Neutrophil (primary cell): ENCODE measurements at regions not wholly inside any gene's neighbourhood (a gene's known extent, or its start where the extent isn't known, plus 50 kb on each side); places are given as distances from the start of the nearest gene placed in this dataset.

Source experiments
- H3K27ac ChIP-seq: fragments of 200-600 bp; sonication (generic); 2 replicates; pipeline ENCODE4 v1.5.1; 2016; ENCODE audit warnings: mild to moderate bottlenecking, moderate library complexity
- H3K27me3 ChIP-seq: fragments of 200-600 bp; sonication (generic); 2 replicates; pipeline ENCODE4 v1.6.0; 2016; ENCODE audit warnings: mild to moderate bottlenecking
- H3K36me3 ChIP-seq: fragments of 200-600 bp; sonication (generic); 2 replicates; pipeline ENCODE4 v1.5.1; 2017
- H3K4me1 ChIP-seq, 2 experiments: fragments of 200-600 bp in 1 of 2; sonication (generic) in 1 of 2; 1 replicate in 1 of 2; 2 replicates in 1 of 2; pipeline versions ENCODE4 v1.5.1 to v1.6.1; 2013 to 2016; ENCODE audit warnings: low read depth in 1 of 2, low read length in 1 of 2, mild to moderate bottlenecking in 1 of 2, moderate library complexity in 1 of 2; ENCODE audit not compliant: control insufficient read depth in 1 of 2, insufficient read depth in 1 of 2
- H3K4me3 ChIP-seq, 2 experiments: fragments of 200-600 bp in 1 of 2; sonication (generic) in 1 of 2; 1 replicate in 1 of 2; 2 replicates in 1 of 2; pipeline ENCODE4 v1.5.1; 2013 to 2016; ENCODE audit warnings: low read depth in 1 of 2, low read length in 1 of 2, mild to moderate bottlenecking in 1 of 2, moderate library complexity in 1 of 2
- H3K9me3 ChIP-seq: fragments of 200-600 bp; sonication (generic); 2 replicates; pipeline ENCODE4 v1.5.1; 2016
- CTCF ChIP-seq: fragments of 200-600 bp; sonication (generic); IDR thresholded peaks from 2 replicates; pipeline ENCODE4 v1.5.1; 2016; ENCODE audit warnings: antibody characterized with exemption

GRCh38 chr9:87085073-87085472, 137.8 kb upstream of the GAS1 start:
- H3K9me3 ChIP-seq = no peaks in the 10 kb centered on the region
- no peak for TF ChIP-seq CTCF
- no peak overlapping the region for H3K4me3 ChIP-seq
- no peak overlapping the region for H3K27ac ChIP-seq
- H3K27me3 ChIP-seq = no peaks in the 10 kb centered on the region
- no peaks in the 10 kb centered on the region for H3K36me3 ChIP-seq
- no peaks in the 10 kb centered on the region for H3K4me1 ChIP-seq

DNA sequence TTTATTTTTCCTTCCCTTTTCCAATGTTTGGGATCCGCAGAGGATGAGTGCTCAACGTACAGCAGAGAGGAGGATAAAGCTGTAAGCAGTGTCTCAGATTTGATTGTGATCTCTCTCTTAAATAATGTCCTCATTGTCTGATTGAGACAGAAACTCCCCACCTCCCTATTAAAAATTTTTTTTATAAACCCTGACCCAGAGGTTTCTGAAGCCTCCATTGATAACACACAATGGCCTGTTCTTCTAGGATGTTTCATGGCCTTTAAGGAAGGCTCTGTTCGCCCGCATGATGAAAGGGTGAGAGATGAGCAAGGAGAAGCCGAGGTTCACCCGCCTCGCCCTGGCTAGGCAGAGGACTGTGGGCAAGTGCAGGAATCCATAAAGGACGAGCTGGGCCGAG, 138.2 kb upstream of the GAS1 start:
- TF ChIP-seq CTCF = no peak
- Histone ChIP-seq H3K4me3 (no peak overlapping the region), H3K27me3 (no peaks in the 10 kb centered on the region), H3K27ac (no peak overlapping the region), H3K9me3 (no peaks in the 10 kb centered on the region), H3K36me3 (no peaks in the 10 kb centered on the region), H3K4me1 (no peaks in the 10 kb centered on the region)

GRCh38 chr9:87086221-87086818, 139.0 kb upstream of the GAS1 start:
- Histone ChIP-seq H3K4me3 (no peak overlapping the region), H3K36me3 (no peaks in the 10 kb centered on the region), H3K4me1 (no peaks in the 10 kb centered on the region), H3K27ac (no peak overlapping the region), H3K9me3 (no peaks in the 10 kb centered on the region), H3K27me3 (no peaks in the 10 kb centered on the region)
- no peak for TF ChIP-seq CTCF

DNA sequence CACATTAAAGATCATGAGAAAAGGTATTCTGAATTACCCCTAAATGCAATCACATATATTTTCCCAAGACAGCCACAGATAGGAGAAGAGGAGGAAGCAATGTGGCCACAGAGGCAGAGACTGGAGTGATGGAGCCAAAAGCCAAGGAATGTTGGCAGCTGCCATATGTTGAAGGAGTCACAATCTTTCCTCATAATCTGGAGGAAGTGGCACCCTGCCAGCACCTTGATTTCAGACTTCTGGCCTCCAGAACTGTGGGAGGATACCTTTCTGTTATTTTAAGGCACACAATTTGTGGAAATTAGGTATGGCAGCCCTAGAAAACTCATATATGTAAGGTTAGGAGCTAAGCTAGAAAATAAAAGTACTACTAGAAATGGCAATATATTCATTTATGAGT, 139.9 kb upstream of the GAS1 start:
- Histone ChIP-seq H3K4me3 (no peak overlapping the region), H3K27ac (no peak overlapping the region), H3K36me3 (no peaks in the 10 kb centered on the region), H3K9me3 (no peaks in the 10 kb centered on the region), H3K27me3 (no peaks in the 10 kb centered on the region), H3K4me1 (no peaks in the 10 kb centered on the region)
- TF ChIP-seq CTCF = no peak

DNA sequence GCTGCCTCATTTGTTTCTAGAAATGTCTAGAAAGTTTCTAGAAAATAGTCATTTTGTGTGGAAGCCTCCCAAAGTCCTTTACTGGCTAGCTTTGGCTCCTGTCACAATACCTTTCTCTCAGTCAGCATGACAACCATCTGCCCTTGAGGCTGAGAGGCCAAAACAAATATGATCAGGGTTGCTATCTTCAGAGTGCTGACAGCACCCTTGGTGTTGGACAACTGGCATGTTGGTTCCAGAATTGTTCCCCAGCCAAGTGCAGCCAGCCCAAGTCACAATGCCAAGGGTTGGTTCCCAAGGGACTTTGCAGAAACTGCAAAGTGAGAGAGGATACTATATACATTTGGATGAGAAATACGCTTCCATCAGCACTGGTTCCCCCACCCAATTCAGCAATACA, 140.9 kb upstream of the GAS1 start:
- no peak for TF ChIP-seq CTCF
- Histone ChIP-seq H3K27ac (no peak overlapping the region), H3K36me3 (no peaks in the 10 kb centered on the region), H3K27me3 (no peaks in the 10 kb centered on the region), H3K4me3 (no peak overlapping the region), H3K4me1 (no peaks in the 10 kb centered on the region), H3K9me3 (no peaks in the 10 kb centered on the region)
